ENCODE measurements at regions not wholly inside any gene's neighbourhood (a gene's known extent, or its start where the extent isn't known, plus 50 kb on each side); places are given as distances from the start of the nearest gene placed in this dataset.

GRCh38 chr15:36208868-36209582 is 370.4 kb upstream of the CDIN1 start:
- H3K36me3 ChIP-seq: no peaks in the 10 kb centered on the region
- no peaks in the 10 kb centered on the region for H3K4me1 ChIP-seq
- no peaks in the 10 kb centered on the region for H3K9me3 ChIP-seq
- TF ChIP-seq CTCF (IDR thresholded peaks at IDR 0.05) (no peak), POLR2A (IDR thresholded peaks at IDR 0.05) (no peak), EP300 (IDR thresholded peaks at IDR 0.05) (no peak), POLR2AphosphoS5 (IDR thresholded peaks at IDR 0.05) (no peak)
- no peak for ATAC-seq
- H3K4me3 ChIP-seq: no peak overlapping the region
- no peak overlapping the region for H3K27ac ChIP-seq
- H3K27me3 ChIP-seq: no peaks in the 10 kb centered on the region
- 63 to 64% methylated on average over 2 to 3 of the region's 3 CpGs for whole genome bisulfite sequencing, 2 donors (ENCODE audit: low coverage in 1 of 2)

GRCh38 chr15:36210426-36210825 is 369.0 kb upstream of the CDIN1 start:
- H3K27ac ChIP-seq: no peak overlapping the region
- WGBS, 2 donors (ENCODE audit: low coverage in 1 of 2): 53% methylated on average over 2 of the region's 2 CpGs; no CpG with 5 or more reads in 1 of the 2 donors

GRCh38 chr15:36218322-36218721 is 361.1 kb upstream of the CDIN1 start:
- H3K4me1 ChIP-seq: no peaks in the 10 kb centered on the region
- H3K36me3 ChIP-seq: no peaks in the 10 kb centered on the region
- H3K27ac ChIP-seq: no peak overlapping the region
- H3K9me3 ChIP-seq: peaks cover 0 to 4% (median 0%) of the 10 kb centered on the region in 3 donors
- no peak for TF ChIP-seq POLR2AphosphoS5 (IDR thresholded peaks at IDR 0.05)
- no peak for TF ChIP-seq CTCF (IDR thresholded peaks at IDR 0.05)
- TF ChIP-seq POLR2A (IDR thresholded peaks at IDR 0.05): no peak
- TF ChIP-seq EP300 (IDR thresholded peaks at IDR 0.05): no peak
- WGBS, 2 donors (ENCODE audit: low coverage in 1 of 2): 84 to 96% methylated on average over 3 of the region's 3 CpGs
- H3K27me3 ChIP-seq: no peaks in the 10 kb centered on the region
- no peak overlapping the region for H3K4me3 ChIP-seq
- no peak for ATAC-seq

More at GRCh38 chr15:36210426-36210825, 369.0 kb upstream of the CDIN1 start:
- Histone ChIP-seq H3K9me3 (no peaks in the 10 kb centered on the region), H3K36me3 (no peaks in the 10 kb centered on the region), H3K27me3 (no peaks in the 10 kb centered on the region), H3K4me1 (no peaks in the 10 kb centered on the region), H3K4me3 (no peak overlapping the region)
- TF ChIP-seq EP300 (IDR thresholded peaks at IDR 0.05) (no peak), POLR2A (IDR thresholded peaks at IDR 0.05) (no peak), POLR2AphosphoS5 (IDR thresholded peaks at IDR 0.05) (no peak), CTCF (IDR thresholded peaks at IDR 0.05) (no peak)
- no peak for ATAC-seq

- no peak overlapping the region for H3K27ac ChIP-seq
- no peak overlapping the region for H3K4me3 ChIP-seq
- WGBS, 2 donors (ENCODE audit: low coverage in 1 of 2): 90 to 91% methylated on average over 2 of the region's 2 CpGs
- no peaks in the 10 kb centered on the region for H3K27me3 ChIP-seq
- no peak for ATAC-seq
- peaks cover 0 to 4% (median 0%) of the 10 kb centered on the region in 3 donors for H3K9me3 ChIP-seq
- no peak for TF ChIP-seq POLR2AphosphoS5 (IDR thresholded peaks at IDR 0.05)
- no peaks in the 10 kb centered on the region for H3K4me1 ChIP-seq
- no peaks in the 10 kb centered on the region for H3K36me3 ChIP-seq
Observed at GRCh38 chr15:36218991-36219390, 360.4 kb upstream of the CDIN1 start.

GRCh38 chr15:36221992-36222391 is 357.4 kb upstream of the CDIN1 start:
- H3K27me3 ChIP-seq: no peaks in the 10 kb centered on the region
- WGBS, 2 donors (ENCODE audit: low coverage in 1 of 2): 100% methylated on average over 1 of the region's 1 CpG; no CpG with 5 or more reads in 1 of the 2 donors
- ATAC-seq: no peak

More at GRCh38 chr15:36221992-36222391, 357.4 kb upstream of the CDIN1 start:
- H3K36me3 ChIP-seq: no peaks in the 10 kb centered on the region
- H3K9me3 ChIP-seq: peaks cover 0 to 4% (median 0%) of the 10 kb centered on the region in 3 donors
- H3K4me3 ChIP-seq: no peak overlapping the region
- no peak overlapping the region for H3K27ac ChIP-seq
- TF ChIP-seq CTCF (IDR thresholded peaks at IDR 0.05) (no peak), EP300 (IDR thresholded peaks at IDR 0.05) (no peak), POLR2AphosphoS5 (IDR thresholded peaks at IDR 0.05) (no peak), POLR2A (IDR thresholded peaks at IDR 0.05) (no peak)
- no peaks in the 10 kb centered on the region for H3K4me1 ChIP-seq

All from gastroesophageal sphincter (tissue), 4 donors.